NCI-H524 (cell line): ENCODE measurements at regions not wholly inside any gene's neighbourhood (a gene's known extent, or its start where the extent isn't known, plus 50 kb on each side); places are given as distances from the start of the nearest gene placed in this dataset.

Experiments
- DNase-seq, 2 experiments: peaks; one replicate each; lab custom pipeline; 2025; lab: John Stamatoyannopoulos, UW

GRCh38 chr4:181737744-181738143 lies 505.5 kb upstream of the TENM3 start:
- DNase-seq, result no peak

- DNase-seq, result no peak
These were observed 504.2 kb upstream of the TENM3 start for GRCh38 chr4:181739031-181739430.

- DNase-seq, result no peak
These were observed 501.7 kb upstream of the TENM3 start for GRCh38 chr4:181741513-181741912.

- no peak for DNase-seq
These were observed 497.1 kb upstream of the TENM3 start for GRCh38 chr4:181745933-181746625.

- no peak for DNase-seq
These were observed 494.6 kb upstream of the TENM3 start for GRCh38 chr4:181748581-181748980.

- DNase-seq, result no peak
These were observed 490.7 kb upstream of the TENM3 start for GRCh38 chr4:181752516-181752915.

- peak in 1 of 2 experiments; percentile 1 for DNase-seq
These were observed 490.0 kb upstream of the TENM3 start for GRCh38 chr4:181753207-181753606.

GRCh38 chr4:181755846-181756245 lies 487.4 kb upstream of the TENM3 start:
- peak; percentile 49 to 76 for DNase-seq

- peak in 1 of 2 experiments; percentile 4 for DNase-seq
These were observed 486.6 kb upstream of the TENM3 start for GRCh38 chr4:181756451-181757095.

GRCh38 chr4:181757098-181757497 lies 486.1 kb upstream of the TENM3 start:
- no peak for DNase-seq

- DNase-seq, result no peak
These were observed 485.1 kb upstream of the TENM3 start for GRCh38 chr4:181757910-181758660.

- no peak for DNase-seq
These were observed 482.6 kb upstream of the TENM3 start for GRCh38 chr4:181760560-181760959.

- no peak for DNase-seq
These were observed 482.0 kb upstream of the TENM3 start for GRCh38 chr4:181761156-181761555.

- no peak for DNase-seq
These were observed 477.1 kb upstream of the TENM3 start for GRCh38 chr4:181766061-181766548.

- DNase-seq, result no peak
These were observed 472.2 kb upstream of the TENM3 start for GRCh38 chr4:181770971-181771370.

GRCh38 chr4:181775298-181775697 lies 467.9 kb upstream of the TENM3 start:
- DNase-seq, result no peak

- DNase-seq, result no peak
These were observed 466.7 kb upstream of the TENM3 start for GRCh38 chr4:181776264-181777054.

- no peak for DNase-seq
These were observed 465.7 kb upstream of the TENM3 start for GRCh38 chr4:181777518-181777917.

GRCh38 chr4:181784881-181785280 lies 458.3 kb upstream of the TENM3 start:
- no peak for DNase-seq

GRCh38 chr4:181792641-181793040 lies 450.6 kb upstream of the TENM3 start:
- no peak for DNase-seq

- DNase-seq, result peak; percentile 4 to 56
These were observed 450.1 kb upstream of the TENM3 start for GRCh38 chr4:181793096-181793495.

- DNase-seq, result peak; percentile 36 to 78
These were observed 446.7 kb upstream of the TENM3 start for GRCh38 chr4:181796502-181796901.
